IPS DF 6.9 (cell line): ENCODE measurements at regions not wholly inside any gene's neighbourhood (a gene's known extent, or its start where the extent isn't known, plus 50 kb on each side); places are given as distances from the start of the nearest gene placed in this dataset.

Experiments
- DNase-seq: peaks from one replicate; pipeline ENCODE4 v3.0.0-alpha.2; 2013; ENCODE audit warnings: low read depth, low spot score
- H3K27ac ChIP-seq: one replicate; pipeline ENCODE4 v1.5.1; 2013; ENCODE audit warnings: low read length, control low read depth
- H3K27me3 ChIP-seq: 2 replicates; pipeline ENCODE4 v1.6.1; 2013; ENCODE audit warnings: mild to moderate bottlenecking, low read length; ENCODE audit not compliant: control insufficient read depth, insufficient read depth
- H3K36me3 ChIP-seq: 2 replicates; pipeline ENCODE4 v1.6.1; 2013; ENCODE audit warnings: low read length; ENCODE audit not compliant: control insufficient read depth, insufficient read depth
- H3K4me1 ChIP-seq: 2 replicates; pipeline ENCODE4 v1.6.1; 2013; ENCODE audit warnings: low read length; ENCODE audit not compliant: control insufficient read depth, insufficient read depth
- H3K4me3 ChIP-seq: 2 replicates; pipeline ENCODE4 v1.5.1; 2013; ENCODE audit warnings: mild to moderate bottlenecking, low read length
- H3K9me3 ChIP-seq: 2 replicates; pipeline ENCODE4 v1.6.1; 2013; ENCODE audit warnings: low read length, inconsistent platforms; ENCODE audit not compliant: control insufficient read depth, insufficient read depth
- WGBS: extraction: QIAGEN DNeasy Blood & Tissue Kit; methylation state at CpG from one replicate; pipeline ENCODE4 v1.1.7; 2013; ENCODE audit warnings: mixed read lengths, missing lambda C conversion rate; ENCODE audit not compliant: insufficient read length, insufficient coverage; 5-methylcytosine and 5-hydroxymethylcytosine counted together

DNA sequence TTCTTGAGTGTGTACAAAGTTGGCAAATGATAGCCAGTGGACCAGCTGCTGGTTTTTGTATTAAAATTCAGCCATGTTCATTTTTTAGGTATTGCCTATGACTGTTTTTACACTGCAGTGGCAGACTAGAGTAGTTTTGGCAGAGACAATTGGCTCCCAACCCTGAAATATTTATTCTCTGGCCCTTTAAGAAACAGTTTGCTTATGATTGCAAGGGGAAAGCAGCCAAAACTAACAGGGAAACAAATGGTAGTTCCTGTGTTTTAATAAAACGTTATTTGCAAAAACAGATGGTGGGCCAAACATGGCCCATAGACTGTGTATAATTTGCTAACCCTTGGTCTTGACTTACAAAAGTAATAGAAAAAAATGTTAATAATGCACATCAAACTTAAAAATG is 110.2 kb downstream of the ALX1 start:
- Histone ChIP-seq H3K9me3 (no peaks in the 10 kb centered on the region), H3K27me3 (no peaks in the 10 kb centered on the region), H3K4me3 (no peak overlapping the region), H3K27ac (no peak overlapping the region), H3K4me1 (no peaks in the 10 kb centered on the region), H3K36me3 (no peaks in the 10 kb centered on the region)
- no CpG with 5 or more reads among the region's 1 CpG for WGBS
- no peak for DNase-seq

DNA sequence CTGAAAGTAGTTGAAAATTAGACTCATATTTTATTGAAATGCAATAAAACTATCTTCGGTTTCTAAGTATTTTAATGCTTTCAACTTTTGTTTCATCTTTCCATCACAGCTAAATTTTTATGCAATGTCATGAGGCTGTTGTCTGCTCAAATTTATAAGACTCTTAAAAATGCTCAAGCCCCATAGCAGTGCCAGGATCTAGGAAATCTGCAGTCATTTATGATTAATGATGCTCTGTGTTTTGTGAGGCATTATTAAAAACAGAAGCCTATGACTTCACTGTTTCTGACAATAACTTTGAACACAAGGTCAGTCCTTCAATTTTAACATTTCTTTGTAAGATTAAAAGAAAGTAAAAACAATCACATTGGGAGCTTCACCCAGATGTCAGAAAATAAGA is 112.5 kb downstream of the ALX1 start:
- Histone ChIP-seq H3K36me3 (no peaks in the 10 kb centered on the region), H3K27me3 (no peaks in the 10 kb centered on the region), H3K9me3 (no peaks in the 10 kb centered on the region), H3K27ac (no peak overlapping the region), H3K4me1 (no peaks in the 10 kb centered on the region), H3K4me3 (no peak overlapping the region)
- no peak for DNase-seq
- no CpG with 5 or more reads among the region's 1 CpG for WGBS

DNA sequence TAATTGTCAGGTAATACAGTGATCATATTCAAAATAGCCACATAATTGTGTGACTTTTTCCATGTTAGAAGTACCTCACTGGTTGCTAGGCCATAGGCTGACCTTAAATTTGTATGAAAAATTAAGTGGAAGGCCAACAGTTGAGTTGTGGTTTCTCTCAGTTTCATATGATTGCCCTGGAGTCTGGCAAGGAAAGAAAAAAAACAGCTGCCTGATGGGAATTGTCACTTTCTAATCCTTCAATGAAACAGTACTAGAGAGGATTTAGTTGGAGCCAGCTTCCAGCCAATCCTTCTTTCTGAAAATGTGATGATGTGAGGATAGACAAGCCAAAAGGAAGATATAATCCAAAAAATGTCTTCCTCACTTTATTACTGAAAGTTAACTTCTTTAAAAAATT is 113.6 kb downstream of the ALX1 start:
- Histone ChIP-seq H3K4me3 (no peak overlapping the region), H3K36me3 (no peaks in the 10 kb centered on the region), H3K9me3 (no peaks in the 10 kb centered on the region), H3K27ac (no peak overlapping the region), H3K27me3 (no peaks in the 10 kb centered on the region), H3K4me1 (no peaks in the 10 kb centered on the region)
- no peak for DNase-seq

DNA sequence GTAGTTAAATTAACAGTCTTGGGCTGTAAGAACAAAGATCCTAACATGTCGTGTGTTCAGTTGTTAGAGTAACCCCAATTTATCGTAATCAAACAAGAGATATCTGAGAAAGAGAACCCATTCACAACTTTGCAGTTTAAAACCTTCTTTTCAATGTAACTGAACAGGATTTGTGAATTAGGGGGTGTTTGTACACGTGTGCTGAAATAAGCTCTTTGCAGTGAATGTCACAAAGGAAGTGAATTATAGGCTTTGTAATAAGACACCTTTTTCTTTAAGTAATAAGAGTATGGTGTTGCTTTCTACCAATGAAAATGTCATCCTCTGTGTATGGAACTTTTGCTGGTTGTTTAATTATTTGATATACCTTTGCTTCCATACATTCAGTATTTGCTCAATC is 114.0 kb downstream of the ALX1 start:
- WGBS: no CpG with 5 or more reads among the region's 3 CpGs
- H3K9me3 ChIP-seq: no peaks in the 10 kb centered on the region
- no peak overlapping the region for H3K27ac ChIP-seq
- DNase-seq: no peak
- H3K27me3 ChIP-seq: no peaks in the 10 kb centered on the region
- H3K4me1 ChIP-seq: no peaks in the 10 kb centered on the region
- no peaks in the 10 kb centered on the region for H3K36me3 ChIP-seq
- H3K4me3 ChIP-seq: no peak overlapping the region

DNA sequence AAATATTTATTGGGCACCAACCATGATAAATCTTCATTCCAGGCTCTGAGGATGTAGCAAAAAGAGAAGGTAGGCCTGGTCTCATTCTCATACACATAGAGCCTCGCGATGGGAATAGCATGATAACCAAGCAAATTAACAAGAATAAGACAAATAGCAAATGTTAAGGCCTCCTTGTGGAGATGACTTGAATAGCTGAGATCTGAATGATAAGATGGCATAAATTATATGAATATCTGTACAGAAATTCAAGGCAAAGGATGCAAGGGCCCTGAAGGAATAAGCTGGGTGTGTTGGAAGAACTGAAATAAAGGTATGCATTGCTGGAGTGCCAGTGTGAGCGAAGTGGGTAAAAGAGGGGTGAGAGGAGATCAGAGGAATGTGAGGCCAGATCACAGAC is 114.8 kb downstream of the ALX1 start:
- Histone ChIP-seq H3K27ac (no peak overlapping the region), H3K9me3 (no peaks in the 10 kb centered on the region), H3K4me3 (no peak overlapping the region), H3K36me3 (no peaks in the 10 kb centered on the region), H3K4me1 (no peaks in the 10 kb centered on the region), H3K27me3 (no peaks in the 10 kb centered on the region)
- WGBS: no CpG with 5 or more reads among the region's 3 CpGs
- DNase-seq: no peak

DNA sequence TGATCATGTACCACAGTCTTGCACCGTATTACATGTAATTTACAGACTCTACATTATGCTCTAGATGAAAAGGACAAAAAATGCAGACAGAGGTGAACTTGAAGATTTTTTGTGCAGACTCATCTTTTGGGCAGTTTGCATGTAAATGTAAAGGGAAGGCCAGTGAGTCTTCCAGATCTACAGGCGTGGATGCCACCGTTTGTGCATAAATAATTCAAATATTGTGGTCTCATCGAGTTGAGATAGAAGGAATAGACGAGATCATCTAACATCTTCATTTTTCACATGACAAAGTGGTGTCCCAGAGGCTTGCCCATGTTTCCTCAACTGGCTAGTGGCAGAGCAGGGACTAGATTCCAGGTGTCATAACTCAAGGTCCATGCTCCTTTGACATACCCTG is 125.2 kb downstream of the ALX1 start:
- no peaks in the 10 kb centered on the region for H3K9me3 ChIP-seq
- no peaks in the 10 kb centered on the region for H3K27me3 ChIP-seq
- WGBS: no CpG with 5 or more reads among the region's 5 CpGs
- no peak overlapping the region for H3K4me3 ChIP-seq
- H3K36me3 ChIP-seq: no peaks in the 10 kb centered on the region
- no peaks in the 10 kb centered on the region for H3K4me1 ChIP-seq
- DNase-seq: no peak
- no peak overlapping the region for H3K27ac ChIP-seq

DNA sequence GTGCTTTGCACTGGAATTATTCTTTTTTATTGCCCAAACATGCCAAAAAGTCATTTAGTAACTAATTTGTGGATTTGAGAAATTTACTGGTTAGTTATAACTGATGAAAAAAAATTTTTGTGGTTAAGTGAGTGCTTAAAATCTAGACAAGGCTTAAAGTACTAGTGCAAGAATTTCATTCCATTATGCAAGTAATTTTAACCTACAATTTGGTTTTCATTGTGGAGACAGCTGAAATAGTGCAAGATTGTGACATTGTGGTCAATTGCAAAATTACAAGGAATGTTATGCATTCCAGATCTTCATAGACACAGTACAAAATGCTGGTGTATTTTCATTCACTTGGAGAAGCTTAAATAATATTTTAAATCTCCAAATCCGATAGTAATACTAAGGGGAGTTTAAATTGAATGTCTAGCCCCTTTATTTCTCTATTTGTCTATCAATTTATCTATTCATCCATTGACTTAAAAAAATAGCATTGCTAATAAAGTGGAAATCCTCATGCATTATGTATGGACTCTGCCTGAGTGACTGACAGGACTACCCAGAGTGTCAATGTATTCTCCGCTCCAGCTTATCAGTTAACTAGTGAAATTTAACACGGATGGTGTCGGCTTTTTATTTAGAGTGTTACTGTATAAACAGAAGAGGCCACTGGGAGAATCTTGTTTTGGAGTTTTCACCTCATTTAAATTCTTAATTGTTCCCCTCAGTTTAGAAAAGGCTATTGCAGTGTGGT is 125.9 kb downstream of the ALX1 start:
- H3K4me3 ChIP-seq: no peak overlapping the region
- no peaks in the 10 kb centered on the region for H3K9me3 ChIP-seq
- no peaks in the 10 kb centered on the region for H3K4me1 ChIP-seq
- WGBS: no CpG with 5 or more reads among the region's 4 CpGs
- H3K36me3 ChIP-seq: no peaks in the 10 kb centered on the region
- H3K27ac ChIP-seq: no peak overlapping the region
- H3K27me3 ChIP-seq: no peaks in the 10 kb centered on the region
- DNase-seq: no peak

DNA sequence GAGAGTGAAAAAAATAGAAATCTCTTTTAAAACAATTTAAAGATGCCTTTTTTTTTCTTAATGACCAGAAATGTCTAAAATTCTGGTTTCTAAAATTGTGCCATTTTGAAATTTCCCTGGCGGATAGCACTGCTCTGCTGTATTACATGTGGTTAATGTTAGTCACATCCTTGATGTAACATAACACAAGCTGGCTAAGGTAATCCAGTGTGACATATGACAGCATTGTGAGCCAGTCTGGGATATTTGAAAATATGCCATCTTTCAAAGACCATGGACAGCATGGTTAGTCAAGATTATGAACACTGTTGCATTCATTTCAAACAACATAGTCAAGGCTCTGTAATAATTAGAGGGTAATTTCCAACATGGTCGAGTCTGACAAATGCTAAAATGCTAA is 133.2 kb downstream of the ALX1 start:
- Histone ChIP-seq H3K4me1 (no peaks in the 10 kb centered on the region), H3K27me3 (no peaks in the 10 kb centered on the region), H3K9me3 (no peaks in the 10 kb centered on the region), H3K36me3 (no peaks in the 10 kb centered on the region), H3K27ac (no peak overlapping the region), H3K4me3 (no peak overlapping the region)
- no CpG with 5 or more reads among the region's 2 CpGs for WGBS
- no peak for DNase-seq

DNA sequence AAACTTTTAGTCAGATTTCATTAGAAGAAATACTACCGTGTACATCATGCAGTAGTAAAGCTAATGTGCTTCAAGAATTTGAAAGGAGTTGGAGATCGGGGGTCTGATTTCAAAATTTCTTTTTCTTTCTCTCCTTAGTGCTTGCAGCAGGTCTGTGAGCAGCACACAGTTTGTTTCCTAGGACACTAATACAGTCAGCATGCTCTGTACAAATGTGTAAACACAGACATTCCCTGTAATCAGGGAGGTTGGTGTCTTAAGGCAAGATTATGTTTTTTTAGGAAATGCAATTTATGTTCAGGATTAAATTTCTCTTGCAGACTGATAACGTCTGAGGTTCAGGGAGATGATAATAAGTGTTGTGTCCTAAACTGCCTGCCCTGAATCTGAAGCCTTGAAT is 142.7 kb downstream of the ALX1 start:
- no peaks in the 10 kb centered on the region for H3K27me3 ChIP-seq
- WGBS: no CpG with 5 or more reads among the region's 3 CpGs
- no peaks in the 10 kb centered on the region for H3K4me1 ChIP-seq
- H3K27ac ChIP-seq: no peak overlapping the region
- no peak for DNase-seq
- H3K4me3 ChIP-seq: no peak overlapping the region
- no peaks in the 10 kb centered on the region for H3K9me3 ChIP-seq
- H3K36me3 ChIP-seq: no peaks in the 10 kb centered on the region

DNA sequence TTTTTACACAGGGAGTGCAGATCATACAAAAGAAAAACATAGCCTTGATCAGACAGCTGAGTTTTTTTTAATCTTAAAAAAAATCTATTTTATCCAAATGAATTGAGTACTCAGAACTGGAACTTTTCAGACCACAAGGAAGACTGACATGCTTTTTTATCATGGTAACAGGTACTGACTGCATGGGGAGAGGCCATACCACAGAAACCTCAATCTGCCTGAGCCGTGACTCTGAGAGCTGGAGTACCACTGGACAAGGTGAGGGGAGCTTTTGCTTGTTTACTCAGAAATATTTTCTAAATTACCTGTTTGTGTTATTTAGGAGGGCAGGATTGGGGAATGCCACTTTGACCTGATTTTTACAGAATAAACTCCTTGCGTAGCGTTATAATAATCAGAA is 143.9 kb downstream of the ALX1 start:
- Histone ChIP-seq H3K4me1 (no peaks in the 10 kb centered on the region), H3K27me3 (no peaks in the 10 kb centered on the region), H3K27ac (no peak overlapping the region), H3K9me3 (no peaks in the 10 kb centered on the region), H3K36me3 (no peaks in the 10 kb centered on the region), H3K4me3 (no peak overlapping the region)
- no CpG with 5 or more reads among the region's 3 CpGs for WGBS
- no peak for DNase-seq

DNA sequence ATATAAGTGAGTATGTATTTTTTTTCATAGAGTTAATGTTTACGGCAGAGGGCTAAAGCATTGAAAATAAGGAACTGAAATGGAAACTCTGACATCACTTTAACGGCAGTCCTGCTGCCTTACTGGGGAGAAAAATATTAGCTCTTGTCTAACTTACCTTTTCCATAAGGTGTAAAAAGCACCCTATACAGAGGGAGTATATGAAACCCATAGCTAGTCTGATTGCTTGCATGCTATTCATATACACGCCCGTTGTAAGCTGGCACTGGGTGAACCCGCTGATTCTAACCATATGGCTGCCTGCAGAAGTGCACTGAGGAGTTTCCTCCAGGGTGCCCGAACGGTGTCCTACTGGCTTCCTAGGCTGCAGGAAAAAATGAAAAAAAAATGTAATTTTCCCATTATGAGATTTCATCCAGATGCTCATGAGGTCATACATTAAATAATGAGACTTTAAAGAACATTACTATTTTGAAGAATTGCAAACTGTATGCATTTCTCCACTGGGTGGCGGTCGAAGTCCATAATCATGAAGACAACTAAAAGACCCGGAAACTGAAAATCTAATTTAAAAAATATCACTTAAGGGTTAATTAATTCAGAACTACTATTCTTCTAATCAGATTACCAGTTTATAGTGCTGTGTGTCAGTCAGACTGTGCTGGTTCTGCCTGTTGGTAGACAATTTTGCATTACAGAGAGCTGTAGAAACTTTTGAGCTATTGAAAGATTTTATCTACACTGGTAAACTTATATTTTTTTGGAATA is 144.7 kb downstream of the ALX1 start:
- no peak for DNase-seq
- no peaks in the 10 kb centered on the region for H3K4me1 ChIP-seq
- no CpG with 5 or more reads among the region's 10 CpGs for WGBS
- no peaks in the 10 kb centered on the region for H3K9me3 ChIP-seq
- H3K4me3 ChIP-seq: no peak overlapping the region
- H3K36me3 ChIP-seq: no peaks in the 10 kb centered on the region
- H3K27me3 ChIP-seq: no peaks in the 10 kb centered on the region
- H3K27ac ChIP-seq: no peak overlapping the region
